Activated CD8-positive, alpha-beta memory T cell treated with anti-CD3 and anti-CD28 coated beads, Interleukin-2, amount 10 ng/mL, durations not matched to agents 7 days and 5 days (primary cell): ENCODE measurements at regions not wholly inside any gene's neighbourhood (a gene's known extent, or its start where the extent isn't known, plus 50 kb on each side); places are given as distances from the start of the nearest gene placed in this dataset.

Source experiments
- ATAC-seq: fragments of 150-1000 bp; cut with Tn5 transposase; one replicate; pipeline ENCODE4 v1.10.0; 2021; ENCODE audit warnings: moderate library complexity
- CTCF ChIA-PET: fragments of 350-600 bp; sonication (Branson Sonifier 250); formaldehyde crosslinking; loops from one replicate; lab custom pipeline; 2021; ENCODE audit warnings: antibody characterized with exemption; lab: Charles Lee
- DNase-seq: peaks from one replicate; pipeline ENCODE4 v3.0.0-alpha.2; 2020
- H3K27ac Mint-ChIP-seq: one replicate; pipeline ENCODE4 v1.8.0; 2021; ENCODE audit warnings: mild to moderate bottlenecking, mixed read lengths
- H3K27me3 Mint-ChIP-seq: one replicate; pipeline ENCODE4 v1.8.0; 2021; ENCODE audit warnings: mixed read lengths
- H3K36me3 Mint-ChIP-seq: one replicate; pipeline ENCODE4 v1.8.0; 2021; ENCODE audit warnings: mild to moderate bottlenecking, mixed read lengths
- H3K4me1 Mint-ChIP-seq: one replicate; pipeline ENCODE4 v1.8.0; 2021; ENCODE audit warnings: mixed read lengths
- H3K4me3 Mint-ChIP-seq: one replicate; pipeline ENCODE4 v1.8.0; 2021; ENCODE audit warnings: mild to moderate bottlenecking, moderate library complexity, mixed read lengths
- H3K9me3 Mint-ChIP-seq: one replicate; pipeline ENCODE4 v1.8.0; 2022; ENCODE audit warnings: low read depth, mixed read lengths

- no peak overlapping the region for H3K4me3 Mint-ChIP-seq
- CTCF ChIA-PET = no interaction called here
- no peaks in the 10 kb centered on the region for H3K4me1 Mint-ChIP-seq
- no peak for ATAC-seq
- H3K27me3 Mint-ChIP-seq = no peaks in the 10 kb centered on the region
- H3K9me3 Mint-ChIP-seq = no peaks in the 10 kb centered on the region
- no peaks in the 10 kb centered on the region for H3K36me3 Mint-ChIP-seq
- no peak overlapping the region for H3K27ac Mint-ChIP-seq
- peak; percentile 23 for DNase-seq
Measured at GRCh38 chr1:37158113-37158749, 123.9 kb upstream of the GRIK3 start.

GRCh38 chr1:37159102-37159501 is 124.8 kb upstream of the GRIK3 start:
- CTCF ChIA-PET = no interaction called here
- Mint-ChIP-seq H3K9me3 (no peaks in the 10 kb centered on the region), H3K4me3 (no peak overlapping the region), H3K27ac (no peak overlapping the region), H3K4me1 (no peaks in the 10 kb centered on the region), H3K36me3 (no peaks in the 10 kb centered on the region), H3K27me3 (no peaks in the 10 kb centered on the region)
- ATAC-seq = no peak
- peak; percentile 29 for DNase-seq

- Mint-ChIP-seq H3K36me3 (peaks cover 1% of the 10 kb centered on the region), H3K4me3 (no peak overlapping the region), H3K27me3 (peaks cover 2% of the 10 kb centered on the region), H3K27ac (no peak overlapping the region), H3K9me3 (no peaks in the 10 kb centered on the region), H3K4me1 (no peaks in the 10 kb centered on the region)
- DNase-seq (no peak), ATAC-seq (no peak)
- CTCF ChIA-PET = no interaction called here
Measured at GRCh38 chr1:37161171-37161570, 126.9 kb upstream of the GRIK3 start.

- no peak overlapping the region for H3K27ac Mint-ChIP-seq
- peaks cover 1% of the 10 kb centered on the region for H3K36me3 Mint-ChIP-seq
- H3K9me3 Mint-ChIP-seq = no peaks in the 10 kb centered on the region
- CTCF ChIA-PET = no interaction called here
- DNase-seq = no peak
- ATAC-seq = no peak
- no peaks in the 10 kb centered on the region for H3K4me1 Mint-ChIP-seq
- peaks cover 5% of the 10 kb centered on the region for H3K27me3 Mint-ChIP-seq
- no peak overlapping the region for H3K4me3 Mint-ChIP-seq
Measured at GRCh38 chr1:37162059-37162458, 127.7 kb upstream of the GRIK3 start.

- CTCF ChIA-PET = no interaction called here
- ATAC-seq (no peak), DNase-seq (no peak)
- H3K4me1 Mint-ChIP-seq = no peaks in the 10 kb centered on the region
- H3K9me3 Mint-ChIP-seq = no peaks in the 10 kb centered on the region
- peaks cover 12% of the 10 kb centered on the region for H3K27me3 Mint-ChIP-seq
- H3K27ac Mint-ChIP-seq = no peak overlapping the region
- no peak overlapping the region for H3K4me3 Mint-ChIP-seq
- H3K36me3 Mint-ChIP-seq = peaks cover 1% of the 10 kb centered on the region
Measured at GRCh38 chr1:37166005-37166404, 131.7 kb upstream of the GRIK3 start.

GRCh38 chr1:37167479-37167878 is 133.2 kb upstream of the GRIK3 start:
- DNase-seq (no peak), ATAC-seq (no peak)
- no peak overlapping the region for H3K4me3 Mint-ChIP-seq
- CTCF ChIA-PET = no interaction called here
- H3K4me1 Mint-ChIP-seq = no peaks in the 10 kb centered on the region
- peaks cover 12% of the 10 kb centered on the region for H3K27me3 Mint-ChIP-seq
- peaks cover 1% of the 10 kb centered on the region for H3K36me3 Mint-ChIP-seq
- no peak overlapping the region for H3K27ac Mint-ChIP-seq
- no peaks in the 10 kb centered on the region for H3K9me3 Mint-ChIP-seq

GRCh38 chr1:37169241-37169640 is 134.9 kb upstream of the GRIK3 start:
- Mint-ChIP-seq H3K4me1 (no peaks in the 10 kb centered on the region), H3K9me3 (no peaks in the 10 kb centered on the region), H3K36me3 (peaks cover 1% of the 10 kb centered on the region), H3K27ac (no peak overlapping the region), H3K4me3 (no peak overlapping the region), H3K27me3 (peaks cover 15% of the 10 kb centered on the region)
- ATAC-seq = no peak
- no peak for DNase-seq
- CTCF ChIA-PET = no interaction called here

GRCh38 chr1:37169743-37170275 is 135.5 kb upstream of the GRIK3 start:
- CTCF ChIA-PET = no interaction called here
- H3K27me3 Mint-ChIP-seq = peaks cover 15% of the 10 kb centered on the region
- H3K36me3 Mint-ChIP-seq = peaks cover 1% of the 10 kb centered on the region

GRCh38 chr1:37171691-37172090 is 137.4 kb upstream of the GRIK3 start:
- CTCF ChIA-PET = no interaction called here
- DNase-seq = no peak
- Mint-ChIP-seq H3K4me3 (no peak overlapping the region), H3K4me1 (no peaks in the 10 kb centered on the region), H3K36me3 (no peaks in the 10 kb centered on the region), H3K27me3 (peaks cover 13% of the 10 kb centered on the region), H3K27ac (no peak overlapping the region), H3K9me3 (no peaks in the 10 kb centered on the region)
- ATAC-seq = no peak

More at GRCh38 chr1:37169743-37170275, 135.5 kb upstream of the GRIK3 start:
- H3K9me3 Mint-ChIP-seq = no peaks in the 10 kb centered on the region
- H3K4me1 Mint-ChIP-seq = no peaks in the 10 kb centered on the region
- DNase-seq (no peak), ATAC-seq (no peak)
- H3K4me3 Mint-ChIP-seq = no peak overlapping the region
- H3K27ac Mint-ChIP-seq = no peak overlapping the region

- Mint-ChIP-seq H3K9me3 (no peaks in the 10 kb centered on the region), H3K27ac (no peak overlapping the region), H3K4me3 (no peak overlapping the region), H3K4me1 (no peaks in the 10 kb centered on the region), H3K36me3 (no peaks in the 10 kb centered on the region), H3K27me3 (peaks cover 4% of the 10 kb centered on the region)
- no peak for DNase-seq
- ATAC-seq = no peak
- CTCF ChIA-PET = interaction anchor here (1.3 kb wide), 1 partner anchor 33 kb away, joined by 3 read pairs; no protein-coding TSS in a partner anchor
Measured at GRCh38 chr1:37174341-37174740, 140.0 kb upstream of the GRIK3 start.

GRCh38 chr1:37174876-37175275 is 140.6 kb upstream of the GRIK3 start:
- ATAC-seq (no peak), DNase-seq (no peak)
- CTCF ChIA-PET = interaction anchor here (1.3 kb wide), 1 partner anchor 33 kb away, joined by 3 read pairs; no protein-coding TSS in a partner anchor
- Mint-ChIP-seq H3K9me3 (no peaks in the 10 kb centered on the region), H3K4me1 (no peaks in the 10 kb centered on the region), H3K27me3 (peaks cover 6% of the 10 kb centered on the region), H3K36me3 (no peaks in the 10 kb centered on the region), H3K4me3 (no peak overlapping the region), H3K27ac (no peak overlapping the region)

- Mint-ChIP-seq H3K4me1 (no peaks in the 10 kb centered on the region), H3K27ac (no peak overlapping the region), H3K4me3 (no peak overlapping the region), H3K9me3 (no peaks in the 10 kb centered on the region), H3K36me3 (no peaks in the 10 kb centered on the region), H3K27me3 (peaks cover 8% of the 10 kb centered on the region)
- CTCF ChIA-PET = interaction anchor here (1.6 kb wide), 1 partner anchor 566 kb away, joined by 3 read pairs; no protein-coding TSS in a partner anchor
- no peak for DNase-seq
- no peak for ATAC-seq
Measured at GRCh38 chr1:37175666-37176215, 141.4 kb upstream of the GRIK3 start.

GRCh38 chr1:37176269-37176668 is 142.0 kb upstream of the GRIK3 start:
- H3K9me3 Mint-ChIP-seq = no peaks in the 10 kb centered on the region
- CTCF ChIA-PET = interaction anchor here (1.6 kb wide), 1 partner anchor 567 kb away, joined by 3 read pairs; no protein-coding TSS in a partner anchor
- DNase-seq = no peak

More at GRCh38 chr1:37176269-37176668, 142.0 kb upstream of the GRIK3 start:
- no peaks in the 10 kb centered on the region for H3K4me1 Mint-ChIP-seq
- H3K27ac Mint-ChIP-seq = no peak overlapping the region
- H3K36me3 Mint-ChIP-seq = no peaks in the 10 kb centered on the region
- H3K27me3 Mint-ChIP-seq = peaks cover 8% of the 10 kb centered on the region
- H3K4me3 Mint-ChIP-seq = no peak overlapping the region
- no peak for ATAC-seq
